Loucy (cell line): ENCODE measurements at regions not wholly inside any gene's neighbourhood (a gene's known extent, or its start where the extent isn't known, plus 50 kb on each side); places are given as distances from the start of the nearest gene placed in this dataset.

Experiments used
- H2AFZ ChIP-seq: fragments of 200-600 bp; sonication (generic); 2 replicates; pipeline ENCODE4 v1.6.0; 2016; ENCODE audit warnings: antibody characterized with exemption, mild to moderate bottlenecking, low read length, moderate library complexity
- H3F3A ChIP-seq: fragments of 200-600 bp; 2 replicates; pipeline ENCODE4 v1.6.0; 2016; ENCODE audit warnings: antibody characterized with exemption, low read depth, mild to moderate bottlenecking
- H3K27me3 ChIP-seq: fragments of 200-600 bp; sonication (generic); 2 replicates; pipeline ENCODE4 v1.6.1; 2014; ENCODE audit warnings: low read length, mild to moderate bottlenecking; ENCODE audit not compliant: insufficient read depth, poor library complexity, severe bottlenecking
- H3K36me3 ChIP-seq: fragments of 200-600 bp; sonication (generic); 2 replicates; pipeline ENCODE4 v1.6.1; 2016; ENCODE audit warnings: low read length; ENCODE audit not compliant: insufficient read depth
- H3K4me1 ChIP-seq: fragments of 200-600 bp; sonication (generic); 2 replicates; pipeline ENCODE4 v1.5.1; 2014; ENCODE audit warnings: low read length, mild to moderate bottlenecking; ENCODE audit not compliant: insufficient read depth, poor library complexity, severe bottlenecking
- H3K4me2 ChIP-seq: fragments of 200-600 bp; sonication (generic); 2 replicates; pipeline ENCODE4 v1.6.0; 2014; ENCODE audit warnings: antibody characterized with exemption, low read length, low read depth, mild to moderate bottlenecking; ENCODE audit not compliant: poor library complexity, severe bottlenecking
- H3K4me3 ChIP-seq: fragments of 200-600 bp; sonication (generic); 2 replicates; pipeline ENCODE4 v1.5.1; 2014; ENCODE audit warnings: low read length, mild to moderate bottlenecking, mixed read lengths; ENCODE audit not compliant: poor library complexity, severe bottlenecking
- H3K79me2 ChIP-seq: fragments of 200-600 bp; sonication (generic); 2 replicates; pipeline ENCODE4 v1.6.1; 2014; ENCODE audit warnings: low read length; ENCODE audit not compliant: insufficient read depth
- H3K9ac ChIP-seq: fragments of 200-600 bp; sonication (generic); 2 replicates; pipeline ENCODE4 v1.6.0; 2014; ENCODE audit warnings: mild to moderate bottlenecking, low read depth, low read length, moderate library complexity; ENCODE audit not compliant: poor library complexity, severe bottlenecking
- H3K9me2 ChIP-seq: fragments of 200-600 bp; sonication (generic); replicated peaks from 2 replicates; pipeline ENCODE4 v1.6.1; 2016; ENCODE audit warnings: low read depth, low read length, mixed read lengths
- H3K9me3 ChIP-seq: fragments of 200-600 bp; sonication (generic); 2 replicates; pipeline ENCODE4 v1.6.1; 2014; ENCODE audit warnings: mild to moderate bottlenecking, antibody characterized with exemption, low read length, low read depth; ENCODE audit not compliant: insufficient read depth
- H4K20me1 ChIP-seq: fragments of 200-600 bp; sonication (generic); 2 replicates; pipeline ENCODE4 v1.6.0; 2014; ENCODE audit warnings: antibody characterized with exemption, low read length, mild to moderate bottlenecking; ENCODE audit not compliant: insufficient read depth, poor library complexity, severe bottlenecking
- EZH2phosphoT487 ChIP-seq: fragments of 200-600 bp; IDR thresholded peaks from 2 replicates; pipeline ENCODE4 v1.6.1; 2018; ENCODE audit warnings: antibody characterized with exemption, mild to moderate bottlenecking, moderate library complexity, borderline replicate concordance
- TF ChIP-seq, protein P1 (sequence below): fragments of 200-600 bp; sonication (generic); conservative IDR thresholded peaks from 2 replicates; pipeline ENCODE4 v1.5.1; 2014; ENCODE audit warnings: mild to moderate bottlenecking, antibody characterized with exemption, low read length

DNA sequence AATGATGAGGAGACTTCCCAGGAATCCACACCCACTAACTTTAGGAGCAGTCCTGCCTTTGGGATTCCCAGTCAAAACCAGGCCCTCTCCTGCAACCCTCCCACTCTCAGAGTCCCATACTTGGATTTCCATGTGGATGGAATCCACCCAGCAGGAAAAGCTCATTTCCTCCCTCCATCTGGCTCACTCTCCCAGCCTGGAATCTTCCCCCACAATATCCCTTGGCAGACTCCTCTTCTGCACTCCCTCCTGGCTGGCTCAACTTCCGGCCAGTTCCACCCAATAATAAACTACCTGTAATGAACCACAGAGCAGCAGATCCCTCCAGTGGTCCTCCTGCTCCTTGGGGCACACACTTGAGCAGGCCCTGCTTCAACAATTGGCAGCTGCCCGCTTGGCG, 102.8 kb upstream of the EGLN3 start:
- TF ChIP-seq EZH2phosphoT487 = no peak
- TF ChIP-seq, protein P1, sequence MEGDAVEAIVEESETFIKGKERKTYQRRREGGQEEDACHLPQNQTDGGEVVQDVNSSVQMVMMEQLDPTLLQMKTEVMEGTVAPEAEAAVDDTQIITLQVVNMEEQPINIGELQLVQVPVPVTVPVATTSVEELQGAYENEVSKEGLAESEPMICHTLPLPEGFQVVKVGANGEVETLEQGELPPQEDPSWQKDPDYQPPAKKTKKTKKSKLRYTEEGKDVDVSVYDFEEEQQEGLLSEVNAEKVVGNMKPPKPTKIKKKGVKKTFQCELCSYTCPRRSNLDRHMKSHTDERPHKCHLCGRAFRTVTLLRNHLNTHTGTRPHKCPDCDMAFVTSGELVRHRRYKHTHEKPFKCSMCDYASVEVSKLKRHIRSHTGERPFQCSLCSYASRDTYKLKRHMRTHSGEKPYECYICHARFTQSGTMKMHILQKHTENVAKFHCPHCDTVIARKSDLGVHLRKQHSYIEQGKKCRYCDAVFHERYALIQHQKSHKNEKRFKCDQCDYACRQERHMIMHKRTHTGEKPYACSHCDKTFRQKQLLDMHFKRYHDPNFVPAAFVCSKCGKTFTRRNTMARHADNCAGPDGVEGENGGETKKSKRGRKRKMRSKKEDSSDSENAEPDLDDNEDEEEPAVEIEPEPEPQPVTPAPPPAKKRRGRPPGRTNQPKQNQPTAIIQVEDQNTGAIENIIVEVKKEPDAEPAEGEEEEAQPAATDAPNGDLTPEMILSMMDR = no peak

DNA sequence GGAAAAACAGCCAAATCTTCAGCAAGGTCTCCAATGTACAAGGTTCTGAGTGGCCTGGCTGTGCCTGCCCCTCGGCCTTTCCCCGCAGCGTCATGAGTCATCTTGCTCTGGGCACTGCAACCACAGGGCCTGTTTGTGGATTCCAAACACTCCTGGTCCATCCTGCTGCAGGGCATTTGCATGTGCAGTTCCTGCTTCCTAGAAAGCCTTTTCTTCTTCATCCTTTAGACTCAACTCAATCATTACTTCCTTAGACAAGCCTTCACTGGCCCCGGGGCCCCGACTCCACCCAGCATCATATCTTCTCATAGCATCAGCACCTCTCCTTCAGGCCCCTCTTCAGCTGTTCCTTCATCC, 101.8 kb upstream of the EGLN3 start:
- no peaks in the 10 kb centered on the region for H3K9me2 ChIP-seq
- H3K79me2 ChIP-seq = no peaks in the 10 kb centered on the region
- no peak overlapping the region for H3K4me2 ChIP-seq
- no peak overlapping the region for H3K9ac ChIP-seq
- H3K27me3 ChIP-seq = no peaks in the 10 kb centered on the region
- no peak overlapping the region for H2AFZ ChIP-seq
- no peaks in the 10 kb centered on the region for H3K9me3 ChIP-seq
- no peak overlapping the region for H3K4me3 ChIP-seq
- H3F3A ChIP-seq = no peaks in the 10 kb centered on the region
- H3K36me3 ChIP-seq = no peaks in the 10 kb centered on the region
- no peaks in the 10 kb centered on the region for H4K20me1 ChIP-seq
- no peaks in the 10 kb centered on the region for H3K4me1 ChIP-seq
- TF ChIP-seq, protein P1 = no peak
- no peak for TF ChIP-seq EZH2phosphoT487

More for the DNA sequence above, 102.8 kb upstream of the EGLN3 start:
- Histone ChIP-seq H3K79me2 (no peaks in the 10 kb centered on the region), H3K4me2 (no peak overlapping the region), H3K27me3 (no peaks in the 10 kb centered on the region), H4K20me1 (no peaks in the 10 kb centered on the region), H3K9ac (no peak overlapping the region), H3K4me3 (no peak overlapping the region), H3K4me1 (no peaks in the 10 kb centered on the region), H3K9me3 (no peaks in the 10 kb centered on the region), H2AFZ (no peak overlapping the region), H3F3A (no peaks in the 10 kb centered on the region), H3K9me2 (no peaks in the 10 kb centered on the region), H3K36me3 (no peaks in the 10 kb centered on the region)

DNA sequence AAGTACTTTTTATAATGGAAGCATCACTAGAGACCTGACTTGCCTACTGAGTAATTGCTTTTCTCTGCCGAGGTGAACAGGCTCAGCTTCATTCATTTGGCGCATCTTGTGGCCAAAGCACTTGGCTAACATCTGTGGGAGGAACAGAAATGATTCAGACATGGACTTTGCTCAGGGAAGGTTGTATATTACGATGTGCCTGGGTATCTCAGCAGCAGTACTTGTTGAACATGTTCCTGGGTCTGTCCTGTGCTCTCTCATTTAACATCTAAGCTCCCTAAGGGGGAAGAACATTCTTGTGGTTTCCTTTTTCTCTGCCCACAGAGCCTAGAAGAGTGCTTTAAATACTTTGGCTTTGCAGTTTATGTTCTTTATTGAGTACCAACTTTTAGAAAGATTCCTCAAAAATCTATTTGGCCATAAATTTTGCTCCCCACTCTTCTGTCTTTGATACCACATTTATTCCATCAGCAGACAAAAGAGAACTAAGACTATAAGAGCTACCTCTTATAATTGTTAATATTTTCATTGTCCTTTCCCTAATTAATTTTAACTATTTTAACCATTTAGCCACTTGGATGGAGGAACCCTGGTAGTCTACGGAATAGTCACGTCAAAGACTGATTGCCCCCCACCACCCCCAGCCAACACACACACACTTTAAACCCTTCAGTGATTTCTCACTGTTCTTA, 101.2 kb upstream of the EGLN3 start:
- no peaks in the 10 kb centered on the region for H3K4me1 ChIP-seq
- H3K4me3 ChIP-seq = no peak overlapping the region
- H3K9ac ChIP-seq = no peak overlapping the region
- no peaks in the 10 kb centered on the region for H3K9me3 ChIP-seq
- H3F3A ChIP-seq = no peaks in the 10 kb centered on the region
- TF ChIP-seq, protein P1 = no peak
- TF ChIP-seq EZH2phosphoT487 = no peak
- no peaks in the 10 kb centered on the region for H3K79me2 ChIP-seq
- H3K36me3 ChIP-seq = no peaks in the 10 kb centered on the region
- no peaks in the 10 kb centered on the region for H4K20me1 ChIP-seq
- no peak overlapping the region for H2AFZ ChIP-seq
- no peak overlapping the region for H3K4me2 ChIP-seq
- H3K27me3 ChIP-seq = no peaks in the 10 kb centered on the region
- no peaks in the 10 kb centered on the region for H3K9me2 ChIP-seq
